Transverse colon (tissue), 3 donors: ENCODE measurements at regions not wholly inside any gene's neighbourhood (a gene's known extent, or its start where the extent isn't known, plus 50 kb on each side); places are given as distances from the start of the nearest gene placed in this dataset.

ENCODE experiments used
- POLR2A ChIP-seq: fragments of 450-650 bp; IDR thresholded peaks from one replicate; pipeline ENCODE4 v1.6.1; 2016; ENCODE audit warnings: antibody characterized with exemption, mild to moderate bottlenecking, moderate library complexity
- POLR2AphosphoS5 ChIP-seq, 3 donors: sonication (generic); formaldehyde crosslinking; IDR thresholded peaks; one replicate each; pipeline ENCODE4 v1.6.1; 2016; ENCODE audit warnings: antibody characterized with exemption in 3 of 3

- TF ChIP-seq POLR2A (no peak), POLR2AphosphoS5 (IDR thresholded peaks at IDR 0.05) (no peak)
Measured at GRCh38 chr12:88662093-88662492, 81.8 kb upstream of the KITLG start.
